ENCODE measurements at regions not wholly inside any gene's neighbourhood (a gene's known extent, or its start where the extent isn't known, plus 50 kb on each side); places are given as distances from the start of the nearest gene placed in this dataset.

DNA sequence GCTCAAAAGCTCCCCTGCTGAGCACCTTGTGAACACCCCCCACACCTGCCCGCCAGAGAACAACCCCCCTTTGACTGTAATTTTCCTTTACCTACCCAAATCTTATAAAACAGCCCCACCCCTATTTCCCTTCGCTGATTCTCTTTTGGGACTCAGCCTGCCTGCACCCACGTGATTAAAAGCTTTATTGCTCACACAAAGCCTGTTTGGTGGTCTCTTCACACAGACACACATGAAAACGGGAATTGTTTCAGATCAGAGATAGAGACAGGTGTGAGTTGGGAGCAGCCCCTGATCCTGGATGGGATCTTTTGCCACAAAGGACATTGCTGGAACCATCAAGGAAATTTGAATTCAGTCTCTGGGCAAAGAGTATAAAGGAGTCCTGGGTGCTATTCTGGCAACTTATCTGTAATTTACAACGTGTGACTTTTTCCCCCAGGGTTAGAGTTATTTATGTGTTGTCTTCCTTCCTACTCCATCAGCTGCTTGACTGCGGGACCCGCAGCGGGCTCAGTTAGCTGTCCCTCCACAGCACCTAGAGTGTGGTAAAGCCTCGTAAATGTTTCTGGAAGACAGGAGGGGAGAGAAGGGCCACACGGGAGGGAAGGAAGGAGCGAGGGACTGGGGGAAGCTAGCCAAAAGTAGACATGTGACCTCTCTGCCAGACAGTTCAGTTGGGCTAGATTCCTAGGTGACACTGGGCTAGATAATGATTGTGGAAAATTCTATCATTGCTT, 437.0 kb downstream of the ZNF608 start:
- TF ChIP-seq EZH2 (IDR thresholded peaks at IDR 0.05) (no peak), POLR2AphosphoS5 (IDR thresholded peaks at IDR 0.05; ENCODE audit: borderline replicate concordance, low read depth, low read length) (no peak), FOXP2 (optimal IDR thresholded peaks at IDR 0.05; ENCODE audit: control extremely low read depth, extremely low read length, insufficient read depth) (no peak)
